ENCODE measurements at regions not wholly inside any gene's neighbourhood (a gene's known extent, or its start where the extent isn't known, plus 50 kb on each side); places are given as distances from the start of the nearest gene placed in this dataset.
A peak's percentile ranks its signal among the peaks of the same experiment; 100 is the strongest.

GRCh38 chr3:43185274-43185982, 79.5 kb upstream of the POMGNT2 start:
- Histone ChIP-seq H3K9me3 (ENCODE audit: control insufficient read depth in 1 of 2, low read length in 2 of 2) (no peaks in the 10 kb centered on the region), H3K9ac (ENCODE audit: low read depth in 1 of 2, low read length in 2 of 2) (no peak overlapping the region), H3K4me1 (ENCODE audit: control insufficient read depth in 1 of 2, insufficient read depth in 2 of 2, low read length in 2 of 2) (peaks cover 16 to 19% of the 10 kb centered on the region in 2 donors), H3K36me3 (ENCODE audit: control insufficient read depth in 1 of 2, insufficient read depth in 2 of 2, low read length in 2 of 2) (no peaks in the 10 kb centered on the region), H3K27me3 (ENCODE audit: control insufficient read depth in 1 of 2, insufficient read depth in 2 of 2, low read length in 2 of 2) (no peaks in the 10 kb centered on the region), H3K4me3 (ENCODE audit: low read depth in 1 of 2, low read length in 2 of 2) (no peak overlapping the region), H3K27ac (ENCODE audit: low read depth, low read length) (no peak overlapping the region)

- no peak overlapping the region for H3K9ac ChIP-seq (ENCODE audit: low read depth in 1 of 2, low read length in 2 of 2)
- no peaks in the 10 kb centered on the region for H3K9me3 ChIP-seq (ENCODE audit: control insufficient read depth in 1 of 2, low read length in 2 of 2)
- H3K27me3 ChIP-seq (ENCODE audit: control insufficient read depth in 1 of 2, insufficient read depth in 2 of 2, low read length in 2 of 2) = no peaks in the 10 kb centered on the region
- peaks cover 34% of the 10 kb centered on the region in 2 donors for H3K4me1 ChIP-seq (ENCODE audit: control insufficient read depth in 1 of 2, insufficient read depth in 2 of 2, low read length in 2 of 2)
- H3K27ac ChIP-seq (ENCODE audit: low read depth, low read length) = no peak overlapping the region
- no peaks in the 10 kb centered on the region for H3K36me3 ChIP-seq (ENCODE audit: control insufficient read depth in 1 of 2, insufficient read depth in 2 of 2, low read length in 2 of 2)
- no peak overlapping the region for H3K4me3 ChIP-seq (ENCODE audit: low read depth in 1 of 2, low read length in 2 of 2)
Observed at GRCh38 chr3:43183456-43183855, 77.6 kb upstream of the POMGNT2 start.

DNA sequence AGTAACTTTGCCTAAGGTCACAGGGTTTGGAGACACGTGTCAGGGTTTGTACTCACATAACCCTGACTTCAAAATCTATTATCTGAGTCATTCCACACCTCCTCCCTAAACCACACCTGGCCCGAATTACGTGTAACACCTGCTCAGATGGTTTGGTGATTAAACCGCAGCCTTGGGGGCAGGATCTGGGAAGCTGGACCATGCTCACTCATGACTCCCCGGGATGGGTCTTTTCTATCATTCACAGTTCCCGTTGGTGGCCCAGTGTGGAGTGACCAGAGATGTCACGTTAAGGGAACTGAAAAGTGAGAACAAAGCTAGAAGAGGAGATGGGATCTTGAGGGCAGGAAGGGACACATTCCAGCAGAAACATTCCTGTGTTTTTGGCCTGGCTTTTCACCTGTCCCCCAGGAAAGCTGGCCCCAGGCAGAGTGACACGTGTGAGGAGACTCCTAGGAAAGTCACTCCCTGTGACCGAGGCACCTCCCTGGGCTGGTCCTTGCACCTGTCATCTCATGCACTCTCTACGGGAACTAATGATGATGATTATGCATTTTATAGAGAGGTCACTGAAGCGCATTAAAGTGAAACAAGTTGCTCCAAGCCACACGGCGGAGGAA, 75.4 kb upstream of the POMGNT2 start:
- no peaks in the 10 kb centered on the region for H3K36me3 ChIP-seq (ENCODE audit: control insufficient read depth in 1 of 2, insufficient read depth in 2 of 2, low read length in 2 of 2)
- no peaks in the 10 kb centered on the region for H3K27me3 ChIP-seq (ENCODE audit: control insufficient read depth in 1 of 2, insufficient read depth in 2 of 2, low read length in 2 of 2)
- no peaks in the 10 kb centered on the region for H3K9me3 ChIP-seq (ENCODE audit: control insufficient read depth in 1 of 2, low read length in 2 of 2)
- peak overlapping the region in 1 of 2 donors; percentile 14 for H3K9ac ChIP-seq (ENCODE audit: low read depth in 1 of 2, low read length in 2 of 2)
- H3K27ac ChIP-seq (ENCODE audit: low read depth, low read length) = peak overlapping the region; percentile 36
- H3K4me1 ChIP-seq (ENCODE audit: control insufficient read depth in 1 of 2, insufficient read depth in 2 of 2, low read length in 2 of 2) = peaks cover 36% of the 10 kb centered on the region in 2 donors
- no peak overlapping the region for H3K4me3 ChIP-seq (ENCODE audit: low read depth in 1 of 2, low read length in 2 of 2)

DNA sequence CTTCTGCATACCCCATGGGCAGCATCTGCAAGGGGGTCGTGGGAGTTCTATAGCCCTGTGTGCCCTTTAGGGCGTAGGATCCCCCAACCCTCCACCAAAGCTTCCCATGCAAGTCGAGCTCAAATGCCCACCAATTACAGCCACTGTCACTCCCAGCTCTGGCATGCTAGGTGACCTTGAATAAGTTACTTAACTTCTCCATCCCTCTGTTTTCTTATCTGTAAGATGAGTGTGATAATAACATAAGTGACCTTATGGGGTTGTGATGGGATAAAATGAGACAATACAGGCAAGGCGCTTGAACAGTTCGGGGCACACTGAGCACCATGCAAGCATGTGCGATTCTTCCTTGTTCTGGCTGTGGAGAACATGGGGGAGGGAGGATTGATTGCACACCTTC, 74.8 kb upstream of the POMGNT2 start:
- Histone ChIP-seq H3K4me1 (ENCODE audit: control insufficient read depth in 1 of 2, insufficient read depth in 2 of 2, low read length in 2 of 2) (peaks cover 36% of the 10 kb centered on the region in 2 donors), H3K36me3 (ENCODE audit: control insufficient read depth in 1 of 2, insufficient read depth in 2 of 2, low read length in 2 of 2) (no peaks in the 10 kb centered on the region), H3K4me3 (ENCODE audit: low read depth in 1 of 2, low read length in 2 of 2) (peak overlapping the region; percentile 16 to 30), H3K27me3 (ENCODE audit: control insufficient read depth in 1 of 2, insufficient read depth in 2 of 2, low read length in 2 of 2) (no peaks in the 10 kb centered on the region), H3K27ac (ENCODE audit: low read depth, low read length) (no peak overlapping the region), H3K9ac (ENCODE audit: low read depth in 1 of 2, low read length in 2 of 2) (peak overlapping the region; percentile 14 to 35), H3K9me3 (ENCODE audit: control insufficient read depth in 1 of 2, low read length in 2 of 2) (no peaks in the 10 kb centered on the region)

GRCh38 chr3:43180027-43180426, 74.1 kb upstream of the POMGNT2 start:
- Histone ChIP-seq H3K4me3 (ENCODE audit: low read depth in 1 of 2, low read length in 2 of 2) (peak overlapping the region; percentile 16 to 30), H3K9me3 (ENCODE audit: control insufficient read depth in 1 of 2, low read length in 2 of 2) (no peaks in the 10 kb centered on the region), H3K27ac (ENCODE audit: low read depth, low read length) (peak overlapping the region; percentile 74), H3K9ac (ENCODE audit: low read depth in 1 of 2, low read length in 2 of 2) (peak overlapping the region; percentile 14 to 35), H3K36me3 (ENCODE audit: control insufficient read depth in 1 of 2, insufficient read depth in 2 of 2, low read length in 2 of 2) (no peaks in the 10 kb centered on the region), H3K4me1 (ENCODE audit: control insufficient read depth in 1 of 2, insufficient read depth in 2 of 2, low read length in 2 of 2) (peaks cover 36% of the 10 kb centered on the region in 2 donors), H3K27me3 (ENCODE audit: control insufficient read depth in 1 of 2, insufficient read depth in 2 of 2, low read length in 2 of 2) (no peaks in the 10 kb centered on the region)

DNA sequence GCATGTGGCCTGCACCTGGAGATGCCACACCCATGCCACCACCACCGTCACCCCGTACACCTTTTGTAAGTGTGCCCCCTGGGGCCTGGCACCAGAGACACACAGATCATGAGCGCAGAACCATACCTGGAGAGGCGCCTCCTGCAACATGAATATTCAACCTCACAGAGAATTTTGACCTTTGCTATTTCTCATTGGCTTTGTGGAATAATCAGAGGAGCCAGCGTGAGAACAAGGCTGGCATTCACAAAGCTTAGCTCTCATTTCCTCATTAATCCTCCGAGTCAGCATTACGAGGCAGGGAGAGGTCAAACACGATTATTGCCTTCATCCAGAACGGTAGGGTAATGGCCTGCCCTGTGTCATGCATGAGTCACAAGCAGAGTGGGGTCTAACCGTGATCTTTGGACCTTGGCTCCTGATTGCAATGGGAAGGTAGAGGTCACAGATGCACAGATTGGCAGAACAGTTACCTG, 73.0 kb upstream of the POMGNT2 start:
- H3K4me1 ChIP-seq (ENCODE audit: control insufficient read depth in 1 of 2, insufficient read depth in 2 of 2, low read length in 2 of 2) = peaks cover 36% of the 10 kb centered on the region in 2 donors
- H3K4me3 ChIP-seq (ENCODE audit: low read depth in 1 of 2, low read length in 2 of 2) = no peak overlapping the region
- H3K27ac ChIP-seq (ENCODE audit: low read depth, low read length) = peak overlapping the region; percentile 64
- H3K9me3 ChIP-seq (ENCODE audit: control insufficient read depth in 1 of 2, low read length in 2 of 2) = peaks cover 1 to 5% of the 10 kb centered on the region in 2 donors
- no peaks in the 10 kb centered on the region for H3K36me3 ChIP-seq (ENCODE audit: control insufficient read depth in 1 of 2, insufficient read depth in 2 of 2, low read length in 2 of 2)
- no peaks in the 10 kb centered on the region for H3K27me3 ChIP-seq (ENCODE audit: control insufficient read depth in 1 of 2, insufficient read depth in 2 of 2, low read length in 2 of 2)
- peak overlapping the region in 1 of 2 donors; percentile 22 for H3K9ac ChIP-seq (ENCODE audit: low read depth in 1 of 2, low read length in 2 of 2)

- Histone ChIP-seq H3K9ac (ENCODE audit: low read depth in 1 of 2, low read length in 2 of 2) (no peak overlapping the region), H3K9me3 (ENCODE audit: control insufficient read depth in 1 of 2, low read length in 2 of 2) (peaks cover 3 to 10% of the 10 kb centered on the region in 2 donors), H3K4me1 (ENCODE audit: control insufficient read depth in 1 of 2, insufficient read depth in 2 of 2, low read length in 2 of 2) (peaks cover 31 to 32% of the 10 kb centered on the region in 2 donors), H3K4me3 (ENCODE audit: low read depth in 1 of 2, low read length in 2 of 2) (no peak overlapping the region), H3K27me3 (ENCODE audit: control insufficient read depth in 1 of 2, insufficient read depth in 2 of 2, low read length in 2 of 2) (no peaks in the 10 kb centered on the region), H3K36me3 (ENCODE audit: control insufficient read depth in 1 of 2, insufficient read depth in 2 of 2, low read length in 2 of 2) (no peaks in the 10 kb centered on the region), H3K27ac (ENCODE audit: low read depth, low read length) (no peak overlapping the region)
Observed at GRCh38 chr3:43177085-43177484, 71.2 kb upstream of the POMGNT2 start.

- Histone ChIP-seq H3K36me3 (ENCODE audit: control insufficient read depth in 1 of 2, insufficient read depth in 2 of 2, low read length in 2 of 2) (no peaks in the 10 kb centered on the region), H3K4me3 (ENCODE audit: low read depth in 1 of 2, low read length in 2 of 2) (no peak overlapping the region), H3K4me1 (ENCODE audit: control insufficient read depth in 1 of 2, insufficient read depth in 2 of 2, low read length in 2 of 2) (peaks cover 30 to 31% of the 10 kb centered on the region in 2 donors), H3K27me3 (ENCODE audit: control insufficient read depth in 1 of 2, insufficient read depth in 2 of 2, low read length in 2 of 2) (no peaks in the 10 kb centered on the region), H3K9me3 (ENCODE audit: control insufficient read depth in 1 of 2, low read length in 2 of 2) (peaks cover 3 to 10% of the 10 kb centered on the region in 2 donors), H3K27ac (ENCODE audit: low read depth, low read length) (no peak overlapping the region), H3K9ac (ENCODE audit: low read depth in 1 of 2, low read length in 2 of 2) (no peak overlapping the region)
Observed at GRCh38 chr3:43176666-43177065, 70.8 kb upstream of the POMGNT2 start.

DNA sequence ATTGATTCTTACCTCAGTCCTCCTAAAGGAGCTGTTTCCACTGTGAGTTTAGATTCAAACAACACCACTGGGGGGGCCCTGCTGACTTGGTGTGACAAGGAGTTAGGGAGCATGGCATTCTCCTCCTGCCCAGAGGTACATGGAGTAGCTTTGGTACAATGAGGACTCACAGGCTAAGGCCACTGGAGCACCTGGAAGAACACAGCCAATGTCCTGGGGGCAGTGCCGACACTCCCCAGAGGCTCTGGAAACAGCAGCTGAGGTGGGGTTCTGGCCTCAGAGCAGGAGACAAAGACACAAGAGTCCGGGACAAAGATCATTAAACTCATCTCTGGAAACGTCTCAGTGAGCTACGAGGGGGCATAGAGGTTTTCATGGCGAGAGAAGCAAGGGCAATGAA, 69.7 kb upstream of the POMGNT2 start:
- Histone ChIP-seq H3K27me3 (ENCODE audit: control insufficient read depth in 1 of 2, insufficient read depth in 2 of 2, low read length in 2 of 2) (no peaks in the 10 kb centered on the region), H3K4me1 (ENCODE audit: control insufficient read depth in 1 of 2, insufficient read depth in 2 of 2, low read length in 2 of 2) (peaks cover 21% of the 10 kb centered on the region in 2 donors), H3K36me3 (ENCODE audit: control insufficient read depth in 1 of 2, insufficient read depth in 2 of 2, low read length in 2 of 2) (no peaks in the 10 kb centered on the region), H3K4me3 (ENCODE audit: low read depth in 1 of 2, low read length in 2 of 2) (no peak overlapping the region), H3K9me3 (ENCODE audit: control insufficient read depth in 1 of 2, low read length in 2 of 2) (peaks cover 3 to 10% of the 10 kb centered on the region in 2 donors), H3K27ac (ENCODE audit: low read depth, low read length) (no peak overlapping the region), H3K9ac (ENCODE audit: low read depth in 1 of 2, low read length in 2 of 2) (no peak overlapping the region)

GRCh38 chr3:43173949-43174348, 68.1 kb upstream of the POMGNT2 start:
- no peaks in the 10 kb centered on the region for H3K27me3 ChIP-seq (ENCODE audit: control insufficient read depth in 1 of 2, insufficient read depth in 2 of 2, low read length in 2 of 2)
- peaks cover 3 to 10% of the 10 kb centered on the region in 2 donors for H3K9me3 ChIP-seq (ENCODE audit: control insufficient read depth in 1 of 2, low read length in 2 of 2)
- H3K36me3 ChIP-seq (ENCODE audit: control insufficient read depth in 1 of 2, insufficient read depth in 2 of 2, low read length in 2 of 2) = no peaks in the 10 kb centered on the region
- peaks cover 6% of the 10 kb centered on the region in 2 donors for H3K4me1 ChIP-seq (ENCODE audit: control insufficient read depth in 1 of 2, insufficient read depth in 2 of 2, low read length in 2 of 2)
- no peak overlapping the region for H3K27ac ChIP-seq (ENCODE audit: low read depth, low read length)
- no peak overlapping the region for H3K9ac ChIP-seq (ENCODE audit: low read depth in 1 of 2, low read length in 2 of 2)
- no peak overlapping the region for H3K4me3 ChIP-seq (ENCODE audit: low read depth in 1 of 2, low read length in 2 of 2)
